Activated CD4-positive, CD25-positive, alpha-beta regulatory T cell treated with anti-CD3 and anti-CD28 coated beads, Interleukin-2, amount 50 U/mL, for 24 hours (primary cell): ENCODE measurements at regions not wholly inside any gene's neighbourhood (a gene's known extent, or its start where the extent isn't known, plus 50 kb on each side); places are given as distances from the start of the nearest gene placed in this dataset.
"Not testable (repeated sequence)": the region's sequence is repeated elsewhere in the genome, so short reads cannot be mapped to it uniquely, and the experiment has no call there.

Experiments used
- ATAC-seq, 2 donors: fragments of 150-1000 bp; cut with Tn5 transposase; one replicate each; pipeline ENCODE4 v1.10.0; 2021; ENCODE audit warnings: mild to moderate bottlenecking in 1 of 2, moderate library complexity in 1 of 2

DNA sequence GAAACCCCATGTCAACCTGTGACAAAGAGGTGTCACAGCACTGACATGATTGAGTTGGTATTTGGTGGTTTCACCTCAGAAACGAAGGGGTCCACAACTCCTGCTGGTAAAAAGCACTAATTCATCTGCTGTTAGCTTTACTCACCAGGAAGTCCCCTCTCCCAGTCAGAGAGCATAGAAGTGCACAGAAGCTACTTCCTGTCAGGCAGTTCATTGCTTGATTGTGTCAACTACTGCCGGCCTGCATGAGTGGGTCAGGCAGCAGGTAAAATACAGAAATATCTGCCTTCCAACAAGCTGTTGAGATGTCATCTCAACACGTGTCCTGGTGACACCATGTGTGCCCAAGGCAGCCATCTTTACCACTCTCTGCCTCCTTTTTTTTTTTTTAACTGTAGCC, 596.6 kb upstream of the NR2F2 start:
- peak; percentile 56 to 76 for ATAC-seq

DNA sequence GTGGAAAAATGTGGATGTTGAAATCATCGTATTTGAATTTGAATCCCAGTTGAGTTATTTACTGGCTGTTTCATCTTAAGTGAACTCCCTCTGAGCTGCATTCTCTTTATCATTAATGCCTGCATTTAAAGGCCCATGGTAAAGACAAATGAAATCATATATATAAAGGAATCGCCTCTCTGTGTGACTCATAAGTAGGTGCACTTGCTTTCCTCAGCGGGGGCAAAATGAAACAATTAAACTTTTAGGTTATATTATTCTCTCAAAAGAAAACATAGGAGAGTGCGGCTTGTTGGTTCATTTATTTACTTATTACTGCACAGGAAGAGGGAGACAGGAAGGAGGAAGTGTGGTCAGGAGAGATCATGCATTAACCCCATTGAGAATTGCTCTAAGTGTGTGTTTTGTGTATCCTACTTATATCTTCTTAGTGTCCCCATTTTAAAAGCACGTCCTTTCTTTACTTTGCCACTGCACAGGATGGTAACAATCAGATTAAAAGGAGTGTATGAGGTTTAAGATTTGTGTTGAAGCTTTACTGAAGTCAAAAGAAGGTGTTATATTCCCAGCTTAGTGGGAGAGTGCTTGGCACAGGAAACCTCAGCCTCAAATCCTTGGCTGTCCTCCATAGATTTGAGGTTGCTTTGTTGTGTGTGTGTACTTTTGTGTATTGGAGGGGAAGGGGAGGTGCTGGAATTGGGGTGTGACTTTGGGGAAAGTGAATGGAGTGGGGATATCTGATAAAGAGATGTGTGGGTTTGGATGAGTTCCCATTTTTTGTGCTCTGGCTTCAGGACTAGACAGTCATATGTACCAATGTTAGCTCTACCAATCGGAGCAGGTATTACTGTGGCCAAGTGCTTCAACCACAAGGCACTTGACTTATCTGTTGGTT, 595.8 kb upstream of the NR2F2 start:
- ATAC-seq: no peak

DNA sequence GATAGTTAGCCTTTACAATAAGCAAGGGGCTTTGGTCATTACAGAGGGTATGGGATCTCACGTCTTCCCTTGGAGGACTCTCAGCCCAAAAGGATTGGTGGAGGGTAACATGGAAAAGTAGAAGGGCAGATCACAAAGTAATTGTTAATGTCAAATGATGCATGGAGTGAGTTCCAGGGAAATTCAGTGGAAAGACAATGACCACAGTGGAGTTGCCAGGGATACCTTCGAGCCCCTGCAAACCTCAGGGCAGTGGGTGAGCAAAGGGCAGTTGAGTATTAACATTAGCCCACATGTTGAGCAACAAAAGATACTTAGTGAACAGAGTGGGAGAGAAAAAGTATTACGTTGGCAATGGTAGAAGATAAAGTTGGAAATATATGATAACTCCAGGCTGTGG, 593.4 kb upstream of the NR2F2 start:
- no peak for ATAC-seq

GRCh38 chr15:95739131-95739530, 591.4 kb upstream of the NR2F2 start:
- no peak for ATAC-seq

- ATAC-seq: peak in 1 of 2 donors; percentile 24
These were observed 588.7 kb upstream of the NR2F2 start for GRCh38 chr15:95741830-95742229.

- no peak for ATAC-seq
These were observed 588.2 kb upstream of the NR2F2 start for GRCh38 chr15:95742256-95742655.

- ATAC-seq: no peak
These were observed 587.7 kb upstream of the NR2F2 start for GRCh38 chr15:95742836-95743235.

- no peak for ATAC-seq
These were observed 573.3 kb upstream of the NR2F2 start for GRCh38 chr15:95757171-95757570.

DNA sequence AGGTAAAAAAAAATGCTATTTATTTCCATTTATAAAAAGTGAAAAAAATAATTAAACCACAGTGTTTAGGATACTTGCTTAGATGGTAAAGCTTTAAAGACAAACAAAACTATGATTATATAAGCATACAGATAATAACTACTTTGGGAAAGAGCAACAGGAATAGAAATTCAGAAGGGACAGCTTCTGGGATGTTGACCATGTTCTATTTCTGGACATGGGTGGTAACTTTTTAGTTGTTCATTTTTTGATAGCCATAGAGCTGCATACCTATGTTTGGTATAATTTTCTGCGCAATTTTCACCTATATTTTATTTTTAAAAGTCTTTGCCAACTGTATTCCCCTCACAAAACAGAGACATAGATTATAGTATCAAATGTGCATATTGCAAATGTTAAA, 572.0 kb upstream of the NR2F2 start:
- ATAC-seq: no peak

GRCh38 chr15:95758851-95759250, 571.6 kb upstream of the NR2F2 start:
- ATAC-seq: no peak

DNA sequence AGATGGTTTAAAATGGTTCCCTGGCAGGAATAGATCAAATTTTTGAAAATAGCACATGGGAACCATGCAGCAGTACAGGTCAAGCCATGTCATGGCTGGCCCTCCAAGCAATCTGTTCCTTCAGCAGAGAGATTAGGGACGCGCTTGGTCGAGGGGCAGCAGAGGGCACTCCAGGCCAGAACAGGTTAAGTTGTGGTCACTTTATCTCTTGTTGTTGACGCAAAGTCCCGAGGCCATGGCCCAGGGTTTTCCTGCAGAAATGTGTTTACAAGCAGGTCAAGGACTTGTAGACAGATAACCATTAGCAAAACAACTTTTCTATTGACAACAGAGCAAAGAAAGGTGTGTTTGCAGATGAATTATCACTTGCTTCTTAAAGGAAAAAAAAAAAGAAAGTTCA, 570.0 kb upstream of the NR2F2 start:
- no peak for ATAC-seq

- no peak for ATAC-seq
These were observed 568.9 kb upstream of the NR2F2 start for GRCh38 chr15:95761501-95762165.

GRCh38 chr15:95763426-95763825, 567.1 kb upstream of the NR2F2 start:
- no peak for ATAC-seq

GRCh38 chr15:95765161-95765560, 565.3 kb upstream of the NR2F2 start:
- ATAC-seq: no peak

DNA sequence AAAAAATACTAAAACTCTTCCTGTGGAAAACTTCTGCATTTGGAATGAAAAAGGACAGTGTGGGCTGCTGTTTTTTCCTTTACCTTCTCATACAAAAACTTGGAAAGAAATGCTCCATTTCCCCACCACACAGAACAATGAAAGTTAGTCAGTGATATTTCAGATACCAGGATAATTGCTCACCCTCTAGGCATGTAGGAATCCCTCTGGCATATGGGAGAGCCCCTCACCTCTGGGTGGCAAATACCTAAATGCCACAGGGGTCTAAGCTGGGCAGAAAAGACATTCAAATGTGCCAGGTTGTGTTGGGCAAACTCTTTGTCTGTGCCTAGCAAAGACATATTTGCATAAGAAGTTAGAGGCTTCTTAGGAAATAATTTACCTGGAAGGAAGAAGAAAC, 560.3 kb upstream of the NR2F2 start:
- ATAC-seq: no peak

- no peak for ATAC-seq
These were observed 557.5 kb upstream of the NR2F2 start for GRCh38 chr15:95772982-95773381.

DNA sequence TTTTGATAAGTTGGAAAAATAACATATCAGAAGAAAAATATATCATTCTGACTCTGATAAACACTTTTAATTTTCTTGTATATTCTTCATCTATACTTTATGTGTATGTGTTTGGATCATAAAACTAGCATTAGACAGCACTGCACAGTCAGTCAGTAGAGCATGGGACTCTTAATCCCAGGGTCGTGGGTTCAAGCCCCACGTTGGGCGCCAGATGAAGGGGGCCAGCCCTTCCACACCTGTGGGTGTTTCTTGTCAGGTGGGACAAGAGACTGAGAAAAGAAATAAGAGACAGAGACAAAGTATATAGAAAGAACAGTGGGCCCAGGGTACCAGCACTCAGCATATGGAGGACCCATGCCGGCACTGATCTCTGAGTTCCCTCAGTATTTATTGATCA, 546.0 kb upstream of the NR2F2 start:
- ATAC-seq: no peak

GRCh38 chr15:95785276-95785675, 545.2 kb upstream of the NR2F2 start:
- not testable (repeated sequence) for ATAC-seq

GRCh38 chr15:95793231-95793630, 537.3 kb upstream of the NR2F2 start:
- no peak for ATAC-seq

GRCh38 chr15:95795386-95795785, 535.1 kb upstream of the NR2F2 start:
- ATAC-seq: no peak

- no peak for ATAC-seq
These were observed 531.0 kb upstream of the NR2F2 start for GRCh38 chr15:95799286-95800200.

GRCh38 chr15:95804484-95804883, 526.0 kb upstream of the NR2F2 start:
- ATAC-seq: no peak

DNA sequence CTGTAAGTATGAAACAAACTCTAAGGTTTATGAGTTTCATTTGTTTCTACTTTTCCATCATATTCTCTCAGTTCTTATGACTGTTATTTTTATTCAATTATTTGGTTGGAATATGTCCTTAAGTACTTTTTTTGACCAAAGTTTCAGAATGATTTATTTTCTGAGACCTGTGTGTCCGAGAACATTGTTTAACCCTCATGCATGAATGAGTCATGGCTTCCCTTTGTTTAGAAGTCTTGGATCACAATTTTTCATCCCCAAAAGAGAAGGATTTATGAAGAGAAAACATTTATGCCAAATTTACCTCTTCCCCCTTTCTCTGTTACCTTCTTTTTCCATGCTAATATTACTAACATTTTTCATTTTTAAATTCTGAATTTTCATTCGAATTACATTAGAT, 518.0 kb upstream of the NR2F2 start:
- no peak for ATAC-seq
